ENCODE measurements at regions not wholly inside any gene's neighbourhood (a gene's known extent, or its start where the extent isn't known, plus 50 kb on each side); places are given as distances from the start of the nearest gene placed in this dataset.

DNA sequence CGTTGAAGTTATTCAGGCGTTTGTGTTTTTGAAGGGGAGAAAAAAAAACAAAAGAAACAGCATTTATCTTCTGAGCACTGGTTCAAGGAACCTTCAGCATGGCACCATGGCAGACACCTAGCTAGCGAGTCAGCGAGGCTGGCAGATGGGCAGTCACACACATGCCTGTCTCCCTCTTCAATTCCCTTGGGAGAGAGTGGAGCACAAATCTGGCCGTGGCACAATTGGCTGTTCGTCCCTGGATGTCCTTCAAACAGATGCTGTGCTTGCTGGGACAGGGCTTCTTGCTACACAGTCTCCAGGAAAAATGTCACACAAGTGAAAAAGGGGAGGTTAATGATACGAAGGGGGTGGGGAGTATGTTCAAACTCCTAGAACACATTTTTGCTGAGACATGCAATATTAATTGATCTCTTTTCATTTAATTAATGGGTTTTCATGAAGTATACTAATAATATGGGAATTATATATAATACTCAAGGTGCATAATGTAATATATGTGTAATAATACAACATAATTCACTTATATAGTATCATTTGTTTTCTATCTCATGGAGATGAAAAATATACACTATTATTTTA, 1674.5 kb upstream of the SLC10A2 start:
- DNase-seq (ENCODE audit: low spot score): no peak

GRCh38 chr13:104737713-104738112, 1671.5 kb upstream of the SLC10A2 start:
- DNase-seq (ENCODE audit: low spot score): no peak

- DNase-seq (ENCODE audit: low spot score): no peak
These were observed 1667.2 kb upstream of the SLC10A2 start for GRCh38 chr13:104733427-104733826.

DNA sequence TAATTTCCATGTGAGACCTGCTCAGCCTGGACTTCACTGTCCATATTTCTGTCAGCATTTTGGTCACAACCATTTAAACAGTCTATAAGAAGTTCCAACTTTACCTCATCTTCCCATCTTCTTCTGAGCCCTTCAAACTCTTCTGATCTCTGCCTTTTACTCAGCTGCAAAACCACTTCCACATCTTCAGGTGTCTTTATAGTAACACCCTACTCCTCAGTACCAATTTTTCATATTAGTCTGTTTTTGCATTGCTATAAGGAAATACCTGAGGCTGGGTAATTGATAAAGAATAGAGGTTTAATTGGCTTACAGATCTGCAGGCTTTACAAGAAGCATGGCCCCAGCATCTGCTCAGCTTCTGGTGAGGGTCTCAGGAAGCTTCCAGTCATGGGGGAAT, 1648.9 kb upstream of the SLC10A2 start:
- DNase-seq (ENCODE audit: low spot score): no peak

GRCh38 chr13:104705031-104705750, 1639.0 kb upstream of the SLC10A2 start:
- no peak for DNase-seq (ENCODE audit: low spot score)

DNA sequence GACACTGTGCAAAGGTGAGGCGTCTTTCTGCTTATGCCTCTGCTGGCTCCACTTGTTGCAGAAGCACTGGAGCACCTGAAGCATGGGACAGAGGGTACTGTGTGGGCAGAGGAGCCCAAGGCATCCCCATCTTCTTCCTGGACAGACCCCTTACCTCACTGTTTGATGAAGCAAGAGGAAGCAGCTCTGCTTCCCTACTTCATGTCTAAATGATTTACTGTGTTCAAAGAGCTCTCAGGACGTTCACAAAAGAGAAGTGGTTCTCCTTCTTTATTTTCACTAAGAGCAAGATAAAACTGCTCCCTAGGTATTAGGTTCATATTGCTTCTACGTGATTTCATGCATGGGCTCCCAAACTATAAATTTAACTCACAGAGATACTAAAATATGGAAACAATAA, 1635.4 kb upstream of the SLC10A2 start:
- no peak for DNase-seq (ENCODE audit: low spot score)

GRCh38 chr13:104694397-104694796, 1628.2 kb upstream of the SLC10A2 start:
- DNase-seq (ENCODE audit: low spot score): no peak

DNA sequence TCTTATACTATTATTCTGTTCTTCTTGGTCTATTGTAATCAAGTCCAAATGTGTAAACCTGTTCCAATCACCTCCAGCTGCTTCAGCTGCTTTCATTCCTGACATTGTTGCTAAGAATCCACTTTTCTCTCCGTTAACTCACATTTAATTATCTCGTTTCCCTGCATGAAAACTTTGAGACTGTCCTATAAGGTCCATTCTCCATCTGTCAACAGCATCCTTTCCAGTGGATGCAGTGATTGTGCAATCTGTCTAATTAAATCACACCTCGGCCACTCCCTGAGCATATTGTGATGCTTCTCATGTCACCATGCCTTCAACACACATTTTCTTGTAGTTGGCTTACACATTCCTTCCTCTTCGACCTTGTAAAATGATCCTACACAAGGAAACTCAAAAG, 1626.9 kb upstream of the SLC10A2 start:
- no peak for DNase-seq (ENCODE audit: low spot score)

- no peak for DNase-seq (ENCODE audit: low spot score)
These were observed 1625.7 kb upstream of the SLC10A2 start for GRCh38 chr13:104691767-104692467.

GRCh38 chr13:104686484-104686883, 1620.3 kb upstream of the SLC10A2 start:
- DNase-seq (ENCODE audit: low spot score): no peak

- DNase-seq (ENCODE audit: low spot score): no peak
These were observed 1617.6 kb upstream of the SLC10A2 start for GRCh38 chr13:104683789-104684188.

GRCh38 chr13:104678161-104678560, 1611.9 kb upstream of the SLC10A2 start:
- DNase-seq (ENCODE audit: low spot score): no peak

- DNase-seq (ENCODE audit: low spot score): no peak
These were observed 1605.7 kb upstream of the SLC10A2 start for GRCh38 chr13:104671901-104672300.

DNA sequence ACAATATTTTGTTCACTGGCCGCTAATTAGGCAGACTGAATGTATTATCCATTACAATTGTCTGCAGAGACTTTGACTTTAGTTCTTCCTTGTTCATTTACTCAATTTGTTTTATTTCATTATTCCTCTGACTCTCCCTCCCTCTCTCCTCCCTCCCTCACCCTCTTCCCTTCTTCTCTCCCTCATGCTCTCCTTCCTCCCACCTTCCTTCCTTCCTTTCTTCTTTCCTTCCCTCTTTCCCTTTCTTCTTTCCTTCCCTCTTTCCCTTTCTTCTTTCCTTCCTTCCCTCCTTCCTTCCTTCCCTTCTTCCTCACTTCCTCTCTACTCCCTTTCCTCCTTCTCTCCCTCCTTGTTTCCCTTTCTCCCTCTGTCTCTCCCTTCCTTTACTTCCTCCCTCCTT, 1591.0 kb upstream of the SLC10A2 start:
- no peak for DNase-seq (ENCODE audit: low spot score)

- no peak for DNase-seq (ENCODE audit: low spot score)
These were observed 1584.2 kb upstream of the SLC10A2 start for GRCh38 chr13:104650431-104650830.

DNA sequence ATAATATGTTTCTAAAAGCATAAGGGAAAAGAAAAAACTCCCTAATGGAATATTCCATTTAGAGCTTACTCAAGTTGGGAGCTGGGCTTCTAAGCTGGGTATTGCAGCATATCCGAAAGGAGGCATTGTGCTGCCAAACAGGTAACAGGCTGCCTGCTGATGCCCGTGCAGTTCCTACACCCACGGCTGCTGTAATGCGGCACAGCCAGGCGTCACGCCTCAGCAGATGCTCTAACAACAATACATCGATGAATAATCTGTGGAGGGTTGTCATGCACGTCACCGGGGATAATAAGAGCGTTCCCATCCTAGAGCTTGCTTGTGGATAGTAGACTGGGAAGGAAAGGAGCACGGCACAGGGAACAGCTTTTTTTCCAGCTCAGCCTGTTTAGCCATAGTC, 1582.1 kb upstream of the SLC10A2 start:
- no peak for DNase-seq (ENCODE audit: low spot score)

DNA sequence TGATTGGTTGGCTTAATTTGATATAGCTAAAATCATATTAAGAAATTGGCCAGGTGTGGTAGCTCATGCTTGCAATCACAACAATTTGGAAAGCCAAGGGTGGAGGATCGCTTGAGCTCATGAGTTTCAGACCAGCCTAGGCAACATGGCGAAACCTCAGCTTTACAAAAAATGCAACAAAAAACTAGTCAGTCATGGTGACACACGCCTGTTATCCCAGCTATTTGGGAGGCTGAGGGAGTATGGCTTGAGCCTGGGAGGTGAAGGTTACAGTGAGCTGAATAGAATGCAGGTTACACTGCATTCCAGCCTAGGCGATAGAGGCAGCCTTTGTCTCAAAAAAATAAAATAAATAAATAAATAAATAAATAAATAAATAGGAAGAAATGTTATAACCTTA, 1579.6 kb upstream of the SLC10A2 start:
- no peak for DNase-seq (ENCODE audit: low spot score)

DNA sequence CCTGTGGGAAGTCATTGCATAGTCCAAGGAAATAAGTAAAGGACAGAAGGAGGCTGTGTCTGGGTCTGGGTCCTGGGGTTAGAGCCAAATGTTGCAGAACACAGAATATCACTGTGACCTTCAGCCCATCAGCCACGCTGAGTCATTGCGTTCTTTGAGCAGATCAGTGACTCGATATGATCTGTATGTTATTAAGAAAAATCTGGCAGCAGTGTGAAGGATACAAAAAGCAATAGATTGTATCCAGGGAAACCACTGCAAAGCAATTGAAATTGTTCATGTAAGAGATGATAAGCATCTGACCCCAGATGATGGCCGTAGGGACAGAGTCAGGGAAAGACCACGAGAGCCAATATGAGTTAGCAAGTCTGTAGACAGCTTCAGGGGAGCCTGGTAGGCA, 1575.1 kb upstream of the SLC10A2 start:
- DNase-seq (ENCODE audit: low spot score): no peak

DNA sequence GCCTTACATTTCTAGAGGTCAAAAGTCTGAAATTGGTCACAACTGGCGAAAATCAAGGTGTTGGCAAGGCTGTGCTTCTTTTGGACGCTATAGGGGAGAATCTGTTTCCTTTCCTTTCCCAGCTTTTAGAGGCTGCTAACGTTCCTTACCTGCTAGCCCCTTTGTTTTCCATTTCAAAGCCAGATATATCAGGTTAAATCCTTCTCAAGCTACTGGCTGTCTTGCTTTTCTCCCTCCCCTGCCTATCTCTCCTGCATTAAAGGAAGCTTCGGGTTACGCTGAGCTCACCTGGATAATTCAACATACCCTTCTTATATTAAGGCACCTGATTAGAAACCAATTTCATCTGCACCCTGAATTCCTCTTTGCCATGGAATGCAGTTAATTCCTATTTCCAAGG, 1569.7 kb upstream of the SLC10A2 start:
- no peak for DNase-seq (ENCODE audit: low spot score)

GRCh38 chr13:104634016-104634415, 1567.8 kb upstream of the SLC10A2 start:
- no peak for DNase-seq (ENCODE audit: low spot score)

GRCh38 chr13:104632736-104633135, 1566.5 kb upstream of the SLC10A2 start:
- no peak for DNase-seq (ENCODE audit: low spot score)

- no peak for DNase-seq (ENCODE audit: low spot score)
These were observed 1559.0 kb upstream of the SLC10A2 start for GRCh38 chr13:104625201-104625600.

- DNase-seq (ENCODE audit: low spot score): no peak
These were observed 1550.8 kb upstream of the SLC10A2 start for GRCh38 chr13:104616990-104617389.
